ENCODE measurements at regions not wholly inside any gene's neighbourhood (a gene's known extent, or its start where the extent isn't known, plus 50 kb on each side); places are given as distances from the start of the nearest gene placed in this dataset.

DNA sequence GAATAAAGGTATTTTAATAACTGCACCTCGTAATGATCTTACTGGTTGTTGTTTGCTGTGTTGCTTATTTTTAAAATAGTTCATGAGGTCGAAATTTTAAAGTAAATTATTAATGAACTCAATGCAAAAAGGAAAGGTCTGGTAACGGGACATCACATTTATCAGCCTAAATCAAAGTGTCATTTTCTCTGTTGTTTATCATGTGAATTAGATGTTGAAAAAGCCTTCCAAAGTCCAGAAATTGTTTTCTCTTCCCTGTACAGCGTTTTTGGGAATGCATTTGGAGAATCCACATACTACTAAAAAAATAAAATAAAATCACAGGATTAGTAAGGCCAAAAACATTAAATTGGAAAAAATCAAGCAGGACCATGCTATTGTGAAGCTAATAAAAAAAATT lies 339.2 kb upstream of the NECTIN3 start:
- Histone ChIP-seq H3K4me1 (ENCODE audit: control insufficient read depth, insufficient read depth, low read length) (no peaks in the 10 kb centered on the region), H3K36me3 (ENCODE audit: control insufficient read depth in 2 of 2, insufficient read depth in 2 of 2, low read length in 1 of 2) (no peaks in the 10 kb centered on the region), H3K4me3 (no peak overlapping the region), H4K20me1 (ENCODE audit: control insufficient read depth, insufficient read depth) (no peaks in the 10 kb centered on the region), H3K9ac (ENCODE audit: control insufficient read depth, insufficient read depth, low read length) (no peak overlapping the region), H3K79me2 (ENCODE audit: control insufficient read depth, insufficient read depth, low read length) (no peaks in the 10 kb centered on the region), H3K4me2 (ENCODE audit: control insufficient read depth, insufficient read depth) (no peak overlapping the region), H3K9me3 (replicated peaks; ENCODE audit: control insufficient read depth, insufficient read depth, low read length) (no peaks in the 10 kb centered on the region), H2AFZ (ENCODE audit: control insufficient read depth, low read depth, low read length) (no peak overlapping the region), H3K27ac (ENCODE audit: control insufficient read depth, insufficient read depth) (no peak overlapping the region), H3K27me3 (replicated peaks in 1 of 2; ENCODE audit: control insufficient read depth in 2 of 2, insufficient read depth in 2 of 2, low read length in 1 of 2) (no peaks in the 10 kb centered on the region)
- TF ChIP-seq NFXL1 (IDR thresholded peaks at IDR 0.05; ENCODE audit: borderline replicate concordance) (no peak), IRF3 (IDR thresholded peaks at IDR 0.05) (no peak), LARP7 (IDR thresholded peaks at IDR 0.05) (no peak), BCL11A (IDR thresholded peaks at IDR 0.05; ENCODE audit: low read depth, low read length) (no peak), MYC (IDR thresholded peaks at IDR 0.05; ENCODE audit: insufficient read depth, insufficient read length, insufficient replicate concordance, low read length, severe bottlenecking) (no peak), HDGF (IDR thresholded peaks at IDR 0.05) (no peak), RAD21 (IDR thresholded peaks at IDR 0.05; ENCODE audit: insufficient read depth, low read depth, low read length) (no peak), POLR2AphosphoS2 (IDR thresholded peaks at IDR 0.05; ENCODE audit: low read depth, low read length) (no peak), ZBTB11 (CRISPR knock-in tag; IDR thresholded peaks at IDR 0.05) (no peak), ZNF622 (IDR thresholded peaks at IDR 0.05) (no peak), IRF4 (IDR thresholded peaks at IDR 0.05; ENCODE audit: low read depth, low read length) (no peak)
- intact Hi-C loops (cut with micrococcal nuclease; ENCODE audit: unreplicated experiment) (no loop called here), in situ Hi-C loops (cut with MboI) (no loop called here)
- ChIA-PET SMC1A (ENCODE audit: uncharacterized antibody, unreplicated experiment) (no interaction called here), RAD21 (ENCODE audit: unreplicated experiment) (no interaction called here), CTCF (no interaction called here), POLR2A (no interaction called here)
- 9% methylated on average over 4 of the region's 4 CpGs for WGBS (ENCODE audit: insufficient coverage, insufficient replicate concordance, low lambda C conversion rate, missing lambda C conversion rate)
- FAIRE-seq: no peak
- no peak for ATAC-seq
- BruUV-seq (replicated peaks): no TSS peak
- no peak for DNase-seq (ENCODE audit: low read depth, low spot score)

Data from GM12878 (cell line).